Sciatic nerve (tissue), 2 donors: ENCODE measurements at regions not wholly inside any gene's neighbourhood (a gene's known extent, or its start where the extent isn't known, plus 50 kb on each side); places are given as distances from the start of the nearest gene placed in this dataset.
"Not testable (repeated sequence)": the region's sequence is repeated elsewhere in the genome, so short reads cannot be mapped to it uniquely, and the experiment has no call there.

Experiments
- ATAC-seq: fragments of 200-7000 bp; cut with Tn5 transposase; one replicate; pipeline ENCODE4 v1.9.1; 2020; ENCODE audit warnings: mild to moderate bottlenecking, moderate library complexity
- DNase-seq: peaks from one replicate; pipeline ENCODE4 v3.0.0-alpha.2; 2020; ENCODE audit warnings: low spot score
- intact Hi-C: fragments of 100-400 bp; cut with DNase I; formaldehyde crosslinking; loops from one replicate; pipeline ENCODE4 v1.14.2; 2022
- donor health status: DM: no; HTN: no; CAD: no.
- donor health status: DM: no; HTN: no; CAD: no.

DNA sequence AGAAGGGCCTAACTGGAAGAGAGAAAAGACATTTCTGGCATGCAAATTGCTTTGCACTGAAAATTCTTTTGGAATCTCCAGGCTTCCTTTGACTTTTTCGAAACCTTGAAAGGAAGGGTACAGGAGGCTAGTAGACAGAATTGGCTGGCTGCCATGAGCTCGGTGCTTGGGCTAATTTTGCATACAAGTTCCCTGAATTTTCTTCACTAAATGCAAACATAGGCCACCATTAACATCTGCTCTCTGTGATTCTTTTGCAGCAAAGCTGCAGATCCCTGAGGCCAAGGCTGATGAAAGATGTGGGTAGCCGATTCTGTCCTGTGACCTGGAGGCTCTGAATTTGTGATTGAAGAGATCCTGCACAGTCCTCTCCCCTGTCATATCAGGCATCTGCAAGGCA lies 247.8 kb upstream of the MCTP2 start:
- ATAC-seq = no peak
- intact Hi-C loops = no loop called here
- DNase-seq = no peak

DNA sequence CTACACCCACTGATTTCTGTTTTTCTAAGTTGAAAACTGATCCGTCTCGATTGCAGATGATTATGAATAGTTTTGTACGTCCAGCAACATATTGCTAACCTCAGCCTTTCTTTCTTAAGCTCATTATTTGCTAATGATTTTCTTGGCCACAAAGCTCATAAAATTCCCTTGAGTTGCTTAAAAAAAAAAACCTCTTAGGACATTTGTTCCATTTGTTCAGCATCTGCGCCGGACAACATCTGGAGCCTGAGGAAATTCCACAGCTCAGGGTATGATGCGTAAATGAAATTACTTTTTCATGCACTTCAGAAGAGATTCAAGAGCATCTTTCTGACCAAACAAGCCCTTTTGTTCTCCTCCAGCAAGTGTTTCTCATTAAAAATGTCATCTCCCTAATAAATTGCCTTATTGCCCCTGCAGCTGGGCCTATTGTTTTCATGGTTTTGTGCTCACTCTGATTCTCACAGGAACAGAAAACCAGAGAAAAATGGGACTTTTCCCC lies 249.1 kb upstream of the MCTP2 start:
- intact Hi-C loops = no loop called here
- DNase-seq = no peak
- ATAC-seq = peak; percentile 94

DNA sequence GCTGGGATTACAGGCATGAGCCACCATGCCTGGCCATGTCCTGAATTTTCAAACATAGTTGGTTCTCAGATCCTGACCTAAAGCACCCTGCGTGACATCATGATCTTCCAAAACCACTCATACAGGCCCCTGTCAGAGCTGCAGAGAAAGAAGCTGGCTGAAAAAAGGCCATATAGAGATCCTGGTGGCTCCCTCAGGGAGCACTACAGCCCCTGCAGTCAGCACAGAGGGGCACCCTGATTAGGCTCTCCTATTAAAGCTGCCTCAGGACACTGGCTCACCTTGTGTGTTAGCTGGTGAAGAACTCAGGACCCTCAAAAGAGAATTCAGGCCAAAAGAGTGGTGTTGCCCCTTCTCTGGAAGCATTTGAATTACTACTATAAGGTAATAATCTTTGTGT lies 249.7 kb upstream of the MCTP2 start:
- DNase-seq = no peak
- intact Hi-C loops = no loop called here
- peak; percentile 29 for ATAC-seq

DNA sequence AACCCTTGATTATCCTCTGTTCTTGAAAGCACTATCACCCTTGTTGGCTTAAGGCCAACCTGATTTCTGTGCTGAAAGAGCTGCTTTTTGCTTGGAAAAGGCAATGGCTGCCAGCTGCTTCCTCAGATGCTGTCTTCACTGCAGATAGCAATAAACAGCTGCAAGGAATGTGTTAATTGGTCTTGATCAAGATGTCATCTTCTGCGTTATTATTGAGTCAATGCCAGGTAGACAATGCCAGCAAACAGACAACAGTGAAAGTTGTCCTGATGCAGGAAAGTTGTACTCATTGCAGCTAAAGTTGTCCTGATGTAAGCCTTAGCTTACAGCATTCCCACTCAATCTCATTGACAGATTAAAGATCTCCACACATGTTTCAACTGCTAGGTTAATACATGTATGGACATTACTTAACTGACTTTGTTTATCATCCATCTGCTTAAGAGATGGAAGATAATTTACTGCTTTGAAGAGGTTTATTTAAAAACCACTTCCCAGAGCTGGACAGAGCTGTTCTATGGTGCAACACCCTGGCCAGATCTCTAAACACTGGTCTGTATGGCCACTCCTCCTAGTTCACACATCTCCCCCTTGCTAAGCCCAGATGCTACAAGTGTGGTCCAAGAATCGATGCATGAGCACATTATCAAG lies 251.0 kb upstream of the MCTP2 start:
- intact Hi-C loops = no loop called here
- DNase-seq (no peak), ATAC-seq (peak; percentile 63)

DNA sequence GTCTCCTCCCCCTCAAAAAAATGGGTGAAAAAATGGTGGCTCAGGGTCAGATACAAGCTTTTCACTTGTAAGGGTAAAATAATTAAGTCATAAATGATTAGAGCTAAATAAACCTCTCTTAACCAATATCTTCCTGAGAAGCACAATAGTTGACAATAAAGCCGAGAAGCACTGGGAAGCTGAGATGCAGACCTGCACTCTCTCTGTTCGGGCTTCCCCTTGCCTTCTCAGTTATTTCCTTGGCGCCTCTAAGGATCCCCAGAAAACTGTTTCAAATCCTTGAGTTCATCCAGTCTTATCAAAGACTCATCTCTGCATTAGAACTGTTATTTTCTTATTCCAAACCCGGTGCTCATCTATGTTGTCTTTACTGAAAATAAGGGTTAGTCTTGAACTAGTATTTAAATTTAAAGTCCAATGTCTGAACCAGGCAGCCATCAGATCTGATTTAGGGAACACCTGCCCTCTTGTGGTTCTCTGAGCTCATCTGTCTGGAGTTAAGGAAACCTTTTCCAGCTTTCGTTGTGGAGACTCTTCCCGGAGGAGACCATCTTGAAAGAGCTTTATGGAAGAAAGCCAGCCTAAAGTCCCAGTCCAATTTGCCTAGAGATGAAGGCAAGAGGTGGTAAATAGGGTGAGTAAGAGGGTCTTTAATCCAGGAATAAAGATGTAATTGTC lies 256.4 kb upstream of the MCTP2 start:
- ATAC-seq (peak; percentile 74), DNase-seq (no peak)
- intact Hi-C loops = no loop called here

DNA sequence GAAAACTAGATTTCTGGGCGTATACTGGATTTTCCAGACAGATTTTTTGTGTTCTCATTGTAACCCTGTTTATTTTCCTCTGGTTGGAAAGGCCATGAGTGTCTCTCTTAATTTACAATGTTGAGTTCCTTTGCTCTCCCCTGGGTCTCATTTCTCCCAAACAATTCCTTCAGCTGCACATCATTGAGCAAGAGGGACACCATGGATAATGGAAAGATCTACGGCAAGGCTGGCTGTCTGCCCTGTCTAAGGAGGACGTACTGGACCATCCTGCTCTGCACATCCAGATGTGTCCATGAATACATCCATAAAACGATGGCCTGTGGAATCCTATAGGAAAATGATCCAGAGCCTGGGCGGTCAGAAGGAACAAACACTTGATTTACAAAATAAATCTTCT lies 258.1 kb upstream of the MCTP2 start:
- intact Hi-C loops = no loop called here
- DNase-seq = peak; percentile 77
- peak; percentile 89 for ATAC-seq

DNA sequence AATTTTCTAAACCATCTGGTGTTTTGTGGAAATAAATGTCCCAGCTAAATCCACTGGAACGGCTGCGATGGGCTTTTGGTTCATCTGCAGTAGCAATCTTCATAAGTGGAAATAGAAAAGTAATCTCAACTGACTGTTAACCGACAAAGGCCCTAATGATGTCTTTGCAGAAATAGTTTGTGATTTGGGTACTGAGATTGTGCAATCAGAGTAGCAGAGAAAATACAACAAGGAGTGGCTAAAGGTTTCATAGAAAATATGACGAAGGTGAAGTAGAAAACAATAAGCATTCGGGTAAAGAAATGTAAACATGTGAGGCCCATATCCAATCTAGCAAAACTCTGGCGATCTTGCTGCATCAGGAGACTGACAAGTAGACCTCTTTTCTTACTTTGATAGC lies 262.6 kb upstream of the MCTP2 start:
- intact Hi-C loops = no loop called here
- ATAC-seq = no peak

DNA sequence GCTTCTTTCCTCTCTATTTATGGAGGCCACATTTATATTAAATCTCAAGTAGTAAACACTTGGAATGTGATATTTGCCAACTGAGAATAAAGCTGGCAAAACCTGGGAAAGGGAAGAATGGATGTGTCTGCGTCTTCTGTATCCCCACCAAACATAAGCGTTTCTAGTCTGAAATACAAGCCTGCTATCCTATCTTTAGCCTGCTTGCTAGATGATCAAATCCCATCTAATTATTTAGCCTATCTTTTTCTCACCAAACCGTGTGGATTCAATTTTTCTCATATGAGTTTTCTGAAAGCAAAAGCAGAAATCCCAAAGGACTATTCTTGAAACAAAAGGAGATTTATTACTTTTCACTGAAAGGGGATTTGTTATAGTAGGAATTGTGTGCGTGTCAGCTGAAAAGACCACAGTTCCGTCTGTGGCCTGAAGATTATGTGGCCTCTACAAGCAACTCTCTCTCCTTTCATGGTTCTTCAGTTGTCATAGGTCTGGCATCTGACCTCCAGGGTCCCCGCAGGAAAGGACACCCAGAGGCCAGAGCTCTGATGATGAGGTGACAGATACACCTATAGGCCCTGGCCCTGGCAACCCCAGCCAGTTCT lies 266.0 kb upstream of the MCTP2 start:
- intact Hi-C loops = no loop called here
- DNase-seq (no peak), ATAC-seq (no peak)

More for the DNA sequence above, 262.6 kb upstream of the MCTP2 start:
- no peak for DNase-seq

DNA sequence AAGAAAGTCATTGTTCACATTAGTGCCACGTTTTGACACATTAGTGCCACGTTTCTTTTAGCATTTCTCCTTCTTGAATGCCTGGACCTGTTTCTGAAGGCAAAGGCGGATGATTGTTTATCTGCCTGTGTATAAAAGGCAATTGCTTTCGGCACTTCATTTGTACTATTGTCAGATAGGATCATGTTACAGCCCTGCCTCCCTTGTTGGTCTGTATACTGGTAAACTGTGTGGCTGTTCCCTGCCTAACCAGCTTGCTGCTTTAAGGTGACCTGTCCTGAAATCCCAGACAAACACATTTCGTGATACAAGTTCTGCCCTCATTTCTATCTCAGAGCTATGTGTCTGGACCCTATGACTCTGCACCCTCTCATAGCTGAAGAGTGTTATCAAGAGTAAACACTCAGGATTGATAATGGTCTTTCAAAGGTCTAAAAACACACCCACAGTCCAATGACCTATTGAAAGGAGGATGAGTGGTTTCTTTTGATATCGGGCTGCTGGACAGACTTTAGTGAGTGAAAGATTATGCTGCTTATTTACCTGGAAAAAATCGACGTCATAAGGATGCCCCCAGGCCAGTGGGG lies 276.3 kb upstream of the MCTP2 start:
- no peak for ATAC-seq
- no peak for DNase-seq
- intact Hi-C loops = no loop called here

DNA sequence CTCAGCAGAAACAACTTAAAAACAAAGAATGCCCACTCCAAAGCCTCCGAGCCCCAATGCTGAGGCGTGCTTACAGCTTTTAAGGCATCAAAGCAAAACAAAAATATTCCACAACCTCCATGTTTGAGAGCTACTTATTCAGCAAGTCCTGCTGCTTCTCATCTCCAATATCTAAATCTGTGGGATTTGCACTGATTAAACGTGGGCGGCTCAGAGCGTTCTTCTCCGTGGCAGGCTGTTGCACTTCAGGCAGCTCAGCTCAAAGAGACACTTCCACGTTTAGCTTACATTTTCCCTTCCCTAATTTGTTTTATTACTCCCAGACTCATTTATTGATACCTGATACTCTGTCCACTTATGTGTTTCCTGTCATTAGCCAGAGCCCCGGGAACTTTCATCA lies 282.6 kb upstream of the MCTP2 start:
- intact Hi-C loops = no loop called here
- ATAC-seq = peak; percentile 55

DNA sequence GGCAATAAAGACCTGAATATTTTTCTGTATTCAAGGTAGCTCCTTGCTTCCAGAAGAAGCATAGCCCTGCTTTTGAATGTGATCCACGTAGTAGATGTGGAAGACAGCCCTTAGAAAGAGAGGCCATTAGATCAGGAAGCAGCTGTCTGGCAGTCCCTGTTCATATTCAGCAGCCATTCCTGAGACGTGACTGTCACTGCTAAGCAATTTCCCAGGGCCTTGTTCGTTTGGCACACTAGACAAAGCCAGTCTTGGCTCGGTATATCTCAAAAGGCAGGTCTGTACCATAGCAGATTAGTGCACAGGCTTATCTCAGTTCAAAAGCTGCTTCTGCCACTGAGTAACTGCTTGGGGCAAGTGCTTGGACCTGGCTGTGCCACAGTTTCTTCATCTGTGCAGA lies 287.8 kb upstream of the MCTP2 start:
- intact Hi-C loops = no loop called here
- no peak for ATAC-seq
- DNase-seq = no peak

More for the DNA sequence above, 282.6 kb upstream of the MCTP2 start:
- DNase-seq = no peak

DNA sequence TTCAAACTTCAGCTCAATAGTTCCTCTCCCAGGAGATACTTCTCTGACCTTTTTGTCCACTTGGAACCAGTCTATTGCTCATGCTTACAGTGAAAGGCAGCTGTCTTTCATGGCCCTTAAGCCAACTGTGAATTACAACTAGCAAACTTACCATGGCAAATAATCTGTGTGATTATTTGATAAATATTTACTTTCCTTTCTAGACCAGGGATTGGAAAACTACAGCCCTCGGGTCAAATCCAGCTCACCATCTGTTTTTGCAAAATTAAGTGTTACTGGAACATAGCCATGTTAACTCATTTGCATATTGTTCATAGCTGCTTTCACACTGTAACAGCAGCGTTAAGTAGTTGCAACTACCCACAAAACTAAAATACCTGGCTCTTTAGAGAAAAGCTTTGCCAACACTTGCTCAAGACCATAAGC lies 289.1 kb upstream of the MCTP2 start:
- intact Hi-C loops = no loop called here
- ATAC-seq (no peak), DNase-seq (no peak)

DNA sequence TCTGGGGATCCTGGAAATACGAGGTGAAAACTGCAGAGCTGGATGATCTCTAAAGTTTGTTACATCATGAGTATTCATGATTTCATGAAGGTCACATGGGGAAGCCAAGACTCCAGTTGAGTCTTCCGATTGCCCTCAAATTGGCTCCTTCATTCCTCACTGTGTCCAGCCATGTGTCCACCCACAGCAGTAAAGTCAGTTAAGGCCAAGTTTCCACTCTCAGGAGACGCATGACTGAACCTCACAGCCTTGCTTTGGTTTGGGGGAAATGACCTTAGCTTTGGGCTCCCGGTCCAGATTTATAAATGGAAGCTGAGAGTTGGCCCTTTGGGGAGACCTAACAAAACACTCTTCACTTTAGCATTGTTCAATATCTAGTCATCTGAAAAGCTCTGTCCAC lies 289.7 kb upstream of the MCTP2 start:
- ATAC-seq (peak; percentile 76), DNase-seq (no peak)
- intact Hi-C loops = no loop called here

DNA sequence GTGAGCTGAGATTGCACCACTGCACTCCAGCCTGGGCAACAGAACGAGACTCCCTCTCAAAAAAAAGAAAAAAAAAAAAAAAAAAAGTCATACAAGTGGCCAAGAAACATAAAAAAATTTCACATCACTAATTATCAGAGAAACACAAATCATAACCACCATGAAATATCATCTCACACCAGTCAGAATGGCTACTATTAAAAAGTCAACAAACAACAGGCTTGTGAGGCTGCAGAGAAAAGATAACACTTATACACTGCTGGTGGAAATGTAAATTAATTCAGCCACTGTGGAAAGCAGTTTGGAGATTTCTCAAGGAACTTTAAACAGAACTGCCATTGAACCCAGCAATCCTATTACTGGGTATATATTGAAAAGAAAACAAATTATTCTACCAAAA lies 291.1 kb upstream of the MCTP2 start:
- intact Hi-C loops = no loop called here
- ATAC-seq (no peak), DNase-seq (no peak)

DNA sequence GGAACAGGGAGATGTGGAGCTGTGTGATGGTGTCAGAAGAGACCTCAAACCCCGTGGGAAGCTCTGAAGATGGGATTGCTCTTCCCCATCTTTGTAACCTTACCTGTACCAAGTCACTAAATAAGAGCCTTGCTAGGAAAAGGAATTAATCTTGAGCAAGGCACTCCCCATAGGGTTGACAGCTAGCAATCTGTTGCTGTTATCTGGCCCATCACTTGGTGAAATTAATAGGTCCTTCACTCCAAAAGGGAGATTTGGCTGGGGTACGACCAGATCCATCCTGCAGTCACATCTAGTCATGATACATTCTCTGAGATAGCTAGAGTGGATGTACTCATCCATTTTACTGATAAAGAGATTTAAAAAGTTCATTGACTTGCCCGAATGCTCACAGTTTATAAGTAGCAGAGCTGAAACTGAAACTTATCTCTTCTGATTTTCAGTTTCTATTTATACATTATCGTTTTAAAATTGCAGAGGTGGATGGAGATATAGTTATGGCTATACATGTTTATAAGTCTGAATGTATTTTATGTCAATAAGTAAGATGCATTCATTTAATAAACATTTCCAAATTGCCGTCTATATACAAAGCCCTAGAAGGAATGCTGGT lies 299.1 kb upstream of the MCTP2 start:
- DNase-seq (no peak), ATAC-seq (no peak)
- intact Hi-C loops = no loop called here

DNA sequence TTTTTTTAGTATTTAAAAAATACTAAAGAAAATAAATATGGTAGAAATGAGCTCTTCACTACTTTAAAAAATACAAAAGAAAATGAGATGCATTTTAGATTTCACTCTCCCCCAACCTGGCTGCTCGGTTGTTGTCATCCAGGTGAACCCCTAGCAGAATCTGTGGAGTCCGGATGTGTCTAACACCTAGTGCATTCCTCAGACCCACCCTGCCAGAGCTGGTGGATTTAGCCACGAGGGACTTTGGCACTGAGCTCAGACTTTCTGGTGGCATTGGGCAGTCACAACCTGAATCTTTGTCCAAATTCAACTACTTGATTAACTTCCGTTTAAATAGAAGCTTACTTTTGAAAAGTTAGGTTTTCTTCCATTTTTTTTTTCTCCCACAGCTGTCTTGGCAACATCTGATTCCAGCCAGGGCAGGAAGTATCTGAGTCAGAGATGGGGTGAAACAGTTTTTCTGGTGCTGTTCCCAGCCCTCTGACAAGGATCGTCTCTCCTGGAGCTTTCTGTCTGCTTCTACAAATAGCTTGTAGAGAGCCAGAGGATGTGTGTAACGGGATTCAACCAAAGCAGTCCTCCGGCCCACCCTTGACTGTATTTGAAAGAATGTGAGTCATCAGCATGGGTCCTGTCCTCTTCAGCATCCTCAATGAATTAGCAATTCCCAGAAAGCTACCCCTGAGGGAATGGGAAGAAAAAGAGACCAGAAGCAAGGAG lies 301.8 kb upstream of the MCTP2 start:
- ATAC-seq (peak; percentile 97), DNase-seq (peak; percentile 64)
- intact Hi-C loops = no loop called here

DNA sequence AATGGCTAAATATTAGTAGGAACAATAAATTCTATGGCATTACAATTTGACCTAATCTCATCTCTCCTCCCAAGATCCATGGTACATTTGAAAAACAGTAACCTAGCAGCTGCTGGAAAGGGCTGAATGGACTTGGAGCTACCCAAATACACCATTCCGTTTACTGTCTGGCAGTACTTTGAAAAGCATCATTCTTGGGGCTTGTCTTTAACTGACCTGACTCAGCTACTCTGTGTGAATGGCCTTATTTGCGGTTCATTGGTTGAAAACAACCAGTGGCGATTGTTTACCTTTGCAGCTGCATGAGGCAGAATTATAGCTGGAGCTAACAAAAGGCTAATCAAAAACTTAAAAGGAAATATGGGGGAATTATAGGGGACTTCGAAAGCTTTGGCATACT lies 311.2 kb upstream of the MCTP2 start:
- ATAC-seq (no peak), DNase-seq (no peak)
- intact Hi-C loops = no loop called here

DNA sequence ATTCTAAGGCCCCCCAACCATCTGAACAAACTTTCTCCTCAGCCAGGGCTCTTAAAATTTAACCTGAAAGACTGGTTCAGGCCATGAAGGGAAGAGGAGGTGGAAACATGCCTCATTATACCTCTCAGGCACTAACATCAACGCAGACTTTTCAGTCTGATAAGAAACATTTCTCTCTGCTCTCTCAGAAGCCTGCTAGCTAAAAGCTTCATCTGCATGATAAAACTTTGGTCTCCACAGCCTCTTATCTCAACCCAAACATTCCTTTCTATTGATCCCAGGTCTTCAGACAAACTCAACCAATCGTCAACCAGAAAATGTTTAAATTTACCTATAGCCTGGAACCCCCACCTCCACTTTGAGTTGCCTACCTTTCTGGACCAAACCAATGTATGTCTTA lies 312.6 kb upstream of the MCTP2 start:
- intact Hi-C loops, DNase-seq, ATAC-seq: not testable (repeated sequence)

DNA sequence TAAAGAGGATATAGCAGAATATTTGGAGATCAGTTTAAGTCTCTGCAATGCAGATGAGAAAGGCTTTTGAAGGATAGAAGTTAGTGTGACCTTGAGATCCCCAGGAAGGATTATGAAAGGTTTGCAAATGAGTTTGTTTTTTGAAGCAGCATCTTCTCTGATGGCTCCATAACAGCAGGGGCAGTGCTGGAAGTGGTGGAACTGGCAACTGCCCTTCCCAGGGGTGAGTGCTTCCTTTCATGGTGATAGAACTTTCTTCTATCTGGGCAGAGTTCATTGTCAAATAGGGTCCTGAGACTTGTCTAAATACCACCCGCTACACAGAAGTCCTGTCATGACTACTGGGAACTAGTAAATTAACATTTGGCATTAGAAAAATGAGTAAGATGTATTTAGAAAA lies 314.2 kb upstream of the MCTP2 start:
- ATAC-seq (no peak), DNase-seq (no peak)
- intact Hi-C loops = no loop called here
